HEK293T (cell line): ENCODE measurements at regions not wholly inside any gene's neighbourhood (a gene's known extent, or its start where the extent isn't known, plus 50 kb on each side); places are given as distances from the start of the nearest gene placed in this dataset.
A peak's percentile ranks its signal among the peaks of the same experiment; 100 is the strongest.

Experiments
- CTCF ChIA-PET: fragments of 350-600 bp; formaldehyde crosslinking; extraction: SDS; loops from one replicate; lab custom pipeline; 2021; ENCODE audit warnings: antibody characterized with exemption, inconsistent platforms; lab: Yijun Ruan, JAX
- POLR2A ChIA-PET: fragments of 350-600 bp; formaldehyde crosslinking; extraction: SDS; loops from one replicate; lab custom pipeline; 2020; ENCODE audit warnings: antibody characterized with exemption, inconsistent platforms; lab: Yijun Ruan, JAX
- DNase-seq: peaks from one replicate; pipeline ENCODE4 v3.0.0; 2012; ENCODE audit warnings: mixed read lengths; ENCODE audit errors: extremely low spot score
- ARNT ChIP-seq: fragments of 450-650 bp; IDR thresholded peaks from 2 replicates; pipeline ENCODE4 v1.6.1; 2017; ENCODE audit warnings: mild to moderate bottlenecking
- BHLHE40 ChIP-seq: fragments of 450-650 bp; IDR thresholded peaks from 2 replicates; pipeline ENCODE4 v1.6.1; 2016; ENCODE audit warnings: mild to moderate bottlenecking, moderate library complexity, borderline replicate concordance
- CTBP1 ChIP-seq: fragments of 450-650 bp; IDR thresholded peaks from 2 replicates; pipeline ENCODE4 v1.6.1; 2016; ENCODE audit warnings: borderline replicate concordance
- ELF4 ChIP-seq: fragments of 450-650 bp; IDR thresholded peaks from 2 replicates; pipeline ENCODE4 v1.6.1; 2017; ENCODE audit warnings: antibody characterized with exemption
- FOXA1 ChIP-seq: fragments of 450-650 bp; IDR thresholded peaks from 2 replicates; pipeline ENCODE4 v1.6.1; 2016; ENCODE audit warnings: mild to moderate bottlenecking
- FOXK2 ChIP-seq: fragments of 450-650 bp; IDR thresholded peaks from 2 replicates; pipeline ENCODE4 v1.6.1; 2016; ENCODE audit warnings: mild to moderate bottlenecking
- FOXM1 ChIP-seq: fragments of 450-650 bp; IDR thresholded peaks from 2 replicates; pipeline ENCODE4 v1.6.1; 2017; ENCODE audit warnings: mild to moderate bottlenecking, borderline replicate concordance
- HDGF ChIP-seq: fragments of 450-650 bp; IDR thresholded peaks from 2 replicates; pipeline ENCODE4 v1.6.1; 2017; ENCODE audit warnings: antibody characterized with exemption, borderline replicate concordance
- L3MBTL2 ChIP-seq: fragments of 450-650 bp; conservative IDR thresholded peaks from 2 replicates; pipeline ENCODE4 v1.6.1; 2016; ENCODE audit warnings: mild to moderate bottlenecking
- LEF1 ChIP-seq: fragments of 450-650 bp; IDR thresholded peaks from 2 replicates; pipeline ENCODE4 v1.6.1; 2017; ENCODE audit warnings: mild to moderate bottlenecking, borderline replicate concordance
- NFRKB ChIP-seq: fragments of 450-650 bp; IDR thresholded peaks from 2 replicates; pipeline ENCODE4 v1.6.1; 2016; ENCODE audit warnings: mild to moderate bottlenecking, moderate library complexity
- SP1 ChIP-seq: fragments of 450-650 bp; IDR thresholded peaks from 2 replicates; pipeline ENCODE4 v1.6.1; 2017
- SUZ12 ChIP-seq: fragments of 450-650 bp; IDR thresholded peaks from 2 replicates; pipeline ENCODE4 v1.6.1; 2016; ENCODE audit warnings: mild to moderate bottlenecking
- TARDBP ChIP-seq: fragments of 450-650 bp; IDR thresholded peaks from 2 replicates; pipeline ENCODE4 v1.6.1; 2016
- ZNF384 ChIP-seq: fragments of 450-650 bp; IDR thresholded peaks from 2 replicates; pipeline ENCODE4 v1.6.1; 2016
- TF ChIP-seq, protein P1 (sequence below): fragments of 450-650 bp; IDR thresholded peaks from 2 replicates; pipeline ENCODE4 v1.6.1; 2016

DNA sequence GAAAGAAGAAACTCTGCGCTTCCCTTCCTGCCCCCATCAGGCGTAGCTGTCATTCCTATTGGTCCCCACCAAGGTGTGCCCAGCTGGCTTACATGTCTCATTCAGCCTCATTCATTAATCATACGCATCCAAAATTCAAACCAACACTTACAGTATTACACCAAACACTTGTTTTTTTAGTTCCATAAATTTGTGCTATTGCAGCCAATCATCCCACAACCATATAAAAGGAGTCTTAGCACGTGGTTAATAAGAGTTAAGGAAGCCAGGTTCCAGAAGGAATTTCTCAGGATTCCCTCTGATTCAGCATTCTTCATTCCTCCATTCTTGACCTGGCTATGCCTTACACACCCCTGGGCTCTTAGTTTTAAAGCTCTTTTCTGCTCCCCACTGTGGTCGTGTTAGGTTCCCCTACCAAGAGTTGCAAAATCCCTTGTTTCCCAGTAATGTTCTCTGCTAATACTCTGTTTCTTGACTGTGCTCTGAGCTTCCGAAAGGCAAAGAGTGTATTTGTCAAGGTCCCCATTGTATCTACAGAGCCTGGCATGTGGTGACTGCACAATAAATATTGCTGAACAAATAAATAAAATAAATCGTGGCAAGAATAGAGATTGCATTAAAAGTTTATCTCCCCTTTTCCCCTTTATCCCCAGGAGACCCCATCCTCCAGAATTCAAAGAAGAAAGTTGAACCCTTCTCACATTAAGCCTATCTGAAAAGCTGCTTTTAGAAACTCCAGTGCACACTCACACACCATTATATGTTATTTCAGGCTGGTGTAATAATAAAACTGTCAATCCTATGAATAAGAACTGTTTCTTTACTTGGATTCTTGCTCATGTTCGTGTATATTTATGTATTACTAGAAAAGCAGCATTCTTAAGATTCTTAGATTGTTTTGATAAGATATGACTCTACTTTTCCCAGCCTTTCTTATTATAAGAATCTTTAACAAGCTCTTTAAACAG lies 514.4 kb downstream of the INHBA start:
- ChIA-PET CTCF (interaction anchor here (0.5 kb wide), 1 partner anchor 127 kb away, joined by 5 read pairs; no protein-coding TSS in a partner anchor), POLR2A (interaction anchor here (0.6 to 2.1 kb wide), 2 partner anchors 15 to 50 kb away, joined by 3 to 7 read pairs; no protein-coding TSS in a partner anchor)
- DNase-seq, result no peak

DNA sequence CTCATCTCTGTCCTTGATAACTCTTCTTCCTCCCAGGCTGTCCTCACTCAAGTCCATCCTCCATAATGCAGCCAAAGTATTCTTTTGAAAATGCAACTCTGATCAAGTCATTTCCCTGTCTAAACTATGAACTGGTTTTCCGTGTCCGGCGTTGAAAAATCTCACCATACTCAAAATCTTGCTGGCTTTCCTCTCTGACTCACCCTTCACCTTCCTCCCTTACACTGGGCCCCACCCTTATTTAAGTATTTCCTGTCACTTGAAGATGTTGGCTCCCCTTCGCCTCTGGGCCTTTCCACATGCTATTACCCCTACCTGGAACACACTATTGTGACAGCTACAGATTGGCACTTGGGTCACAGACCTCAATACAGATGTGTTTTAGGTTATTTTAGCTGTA lies 515.6 kb downstream of the INHBA start:
- ChIA-PET POLR2A (interaction anchor here (2.1 kb wide), 1 partner anchor 51 kb away, joined by 7 read pairs; no protein-coding TSS in a partner anchor), CTCF (interaction anchor here (0.7 kb wide), 1 partner anchor 195 kb away, joined by 5 read pairs; no protein-coding TSS in a partner anchor)
- no peak for DNase-seq
- TF ChIP-seq FOXA1 (no peak), BHLHE40 (no peak), ELF4 (no peak), FOXM1 (no peak), SUZ12 (no peak), SP1 (no peak), HDGF (no peak), NFRKB (no peak), L3MBTL2 (no peak), ARNT (no peak), CTBP1 (no peak), LEF1 (no peak), FOXK2 (no peak), TARDBP (no peak), ZNF384 (no peak)
- TF ChIP-seq, protein P1, sequence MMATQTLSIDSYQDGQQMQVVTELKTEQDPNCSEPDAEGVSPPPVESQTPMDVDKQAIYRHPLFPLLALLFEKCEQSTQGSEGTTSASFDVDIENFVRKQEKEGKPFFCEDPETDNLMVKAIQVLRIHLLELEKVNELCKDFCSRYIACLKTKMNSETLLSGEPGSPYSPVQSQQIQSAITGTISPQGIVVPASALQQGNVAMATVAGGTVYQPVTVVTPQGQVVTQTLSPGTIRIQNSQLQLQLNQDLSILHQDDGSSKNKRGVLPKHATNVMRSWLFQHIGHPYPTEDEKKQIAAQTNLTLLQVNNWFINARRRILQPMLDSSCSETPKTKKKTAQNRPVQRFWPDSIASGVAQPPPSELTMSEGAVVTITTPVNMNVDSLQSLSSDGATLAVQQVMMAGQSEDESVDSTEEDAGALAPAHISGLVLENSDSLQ, result no peak

More for the DNA sequence above, 514.4 kb downstream of the INHBA start:
- no peak for TF ChIP-seq ZNF384
- TF ChIP-seq, protein P1, result peak; percentile 91
- no peak for TF ChIP-seq FOXA1
- TF ChIP-seq L3MBTL2, result no peak; the same call in 1 of the 2 replicates
- TF ChIP-seq SP1, result no peak

DNA sequence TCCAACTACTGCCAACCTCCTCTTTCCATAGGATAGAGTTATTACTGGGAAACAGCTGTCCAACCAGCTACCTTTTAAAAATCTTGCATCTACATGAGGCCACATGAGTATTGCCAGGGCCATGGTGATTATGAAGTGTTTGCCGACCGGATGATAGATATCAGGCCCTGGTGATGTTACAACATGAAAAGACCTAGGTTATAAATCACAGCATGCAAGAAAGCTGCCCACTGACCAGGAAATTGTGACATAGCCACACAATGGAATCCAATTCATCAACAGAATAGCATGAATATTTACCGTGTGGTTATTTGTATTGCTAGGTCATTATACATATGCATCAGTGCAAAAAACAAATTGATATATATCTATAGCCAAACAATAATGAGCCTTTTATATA lies 517.0 kb downstream of the INHBA start:
- CTCF ChIA-PET, result no interaction called here
- POLR2A ChIA-PET, result no interaction called here
- TF ChIP-seq L3MBTL2, result no peak
- TF ChIP-seq CTBP1, result no peak
- TF ChIP-seq, protein P1, result no peak
- TF ChIP-seq ARNT, result no peak
- no peak for TF ChIP-seq FOXK2
- TF ChIP-seq NFRKB, result no peak
- no peak for TF ChIP-seq ELF4
- TF ChIP-seq FOXA1, result no peak
- TF ChIP-seq FOXM1, result no peak
- DNase-seq, result no peak

DNA sequence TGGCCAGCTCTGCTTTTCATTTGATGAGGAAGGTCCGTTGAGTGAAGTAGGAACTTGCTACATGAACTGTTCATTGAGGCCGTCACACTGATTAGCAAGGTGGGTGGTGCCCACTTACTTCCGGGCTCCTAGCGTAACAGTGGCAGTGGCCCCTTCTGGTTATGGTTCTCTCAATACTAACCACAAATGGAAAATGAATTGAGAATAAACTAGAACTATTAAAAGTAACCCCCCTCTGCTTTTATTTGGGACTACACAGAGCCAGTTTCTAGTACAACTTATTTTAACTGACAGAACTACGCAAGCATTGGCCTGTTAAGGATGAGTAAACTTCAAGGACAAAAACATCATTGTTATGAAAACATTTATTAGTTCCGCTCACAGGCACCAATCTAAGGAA lies 519.1 kb downstream of the INHBA start:
- DNase-seq, result no peak
- CTCF ChIA-PET, result no interaction called here
- TF ChIP-seq NFRKB (no peak), HDGF (no peak), CTBP1 (no peak), ZNF384 (no peak), L3MBTL2 (no peak), LEF1 (no peak), ARNT (no peak), BHLHE40 (no peak), SP1 (no peak), FOXM1 (no peak), SUZ12 (no peak), TARDBP (no peak), ELF4 (no peak), FOXA1 (no peak), FOXK2 (no peak)
- TF ChIP-seq, protein P1, result no peak
- POLR2A ChIA-PET, result no interaction called here

DNA sequence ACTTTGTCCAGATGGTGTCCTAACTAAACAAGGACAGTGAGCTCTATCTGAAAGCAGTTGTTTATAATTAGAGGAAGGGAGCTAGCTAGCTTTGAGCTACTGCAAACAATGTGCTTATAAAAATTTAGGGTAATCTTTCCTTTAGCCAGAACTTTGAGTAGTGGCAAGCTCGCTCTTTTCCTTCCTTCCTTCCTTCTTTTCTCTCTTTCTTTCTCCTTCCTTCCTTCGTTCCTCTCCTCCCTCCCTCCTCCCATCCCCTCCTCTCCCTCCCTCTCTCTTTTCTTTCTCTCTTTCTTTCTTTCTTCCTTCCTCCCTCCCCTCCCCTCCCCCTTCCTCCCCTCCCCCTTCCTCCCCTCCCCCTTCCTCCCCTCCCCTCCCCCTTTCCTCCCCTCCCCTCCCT lies 520.1 kb downstream of the INHBA start:
- CTCF ChIA-PET, result no interaction called here
- TF ChIP-seq FOXK2 (no peak), ARNT (no peak), CTBP1 (no peak), NFRKB (no peak), ELF4 (no peak), HDGF (no peak), SP1 (no peak), SUZ12 (no peak), BHLHE40 (no peak), L3MBTL2 (no peak), FOXA1 (no peak), LEF1 (no peak), TARDBP (no peak), FOXM1 (no peak)
- POLR2A ChIA-PET, result no interaction called here
- DNase-seq, result no peak
